ENCODE measurements at regions not wholly inside any gene's neighbourhood (a gene's known extent, or its start where the extent isn't known, plus 50 kb on each side); places are given as distances from the start of the nearest gene placed in this dataset.

GRCh38 chr6:8492536-8493133 is 57.3 kb upstream of the SLC35B3 start:
- no peak for DNase-seq (ENCODE audit: low spot score)
- in situ Hi-C loops (cut with HindIII; ENCODE audit: low sequenced_read_pairs), result no loop called here

Data from G401 (cell line).